ENCODE measurements at regions not wholly inside any gene's neighbourhood (a gene's known extent, or its start where the extent isn't known, plus 50 kb on each side); places are given as distances from the start of the nearest gene placed in this dataset.

- TF ChIP-seq CTCF (IDR thresholded peaks at IDR 0.05), result no peak
- no peak for TF ChIP-seq POLR2A (IDR thresholded peaks at IDR 0.05)
These were observed 284.6 kb upstream of the ANKRD30A start for GRCh38 chr10:36840788-36841187.
